GM21390 (cell line): ENCODE measurements at regions not wholly inside any gene's neighbourhood (a gene's known extent, or its start where the extent isn't known, plus 50 kb on each side); places are given as distances from the start of the nearest gene placed in this dataset.
"Not testable (repeated sequence)": the region's sequence is repeated elsewhere in the genome, so short reads cannot be mapped to it uniquely, and the experiment has no call there.

Source experiments
- ATAC-seq: cut with Tn5 transposase; IDR thresholded peaks from one replicate; pipeline ENCODE4 v1.9.1; 2021; ENCODE audit not compliant: unreplicated experiment

DNA sequence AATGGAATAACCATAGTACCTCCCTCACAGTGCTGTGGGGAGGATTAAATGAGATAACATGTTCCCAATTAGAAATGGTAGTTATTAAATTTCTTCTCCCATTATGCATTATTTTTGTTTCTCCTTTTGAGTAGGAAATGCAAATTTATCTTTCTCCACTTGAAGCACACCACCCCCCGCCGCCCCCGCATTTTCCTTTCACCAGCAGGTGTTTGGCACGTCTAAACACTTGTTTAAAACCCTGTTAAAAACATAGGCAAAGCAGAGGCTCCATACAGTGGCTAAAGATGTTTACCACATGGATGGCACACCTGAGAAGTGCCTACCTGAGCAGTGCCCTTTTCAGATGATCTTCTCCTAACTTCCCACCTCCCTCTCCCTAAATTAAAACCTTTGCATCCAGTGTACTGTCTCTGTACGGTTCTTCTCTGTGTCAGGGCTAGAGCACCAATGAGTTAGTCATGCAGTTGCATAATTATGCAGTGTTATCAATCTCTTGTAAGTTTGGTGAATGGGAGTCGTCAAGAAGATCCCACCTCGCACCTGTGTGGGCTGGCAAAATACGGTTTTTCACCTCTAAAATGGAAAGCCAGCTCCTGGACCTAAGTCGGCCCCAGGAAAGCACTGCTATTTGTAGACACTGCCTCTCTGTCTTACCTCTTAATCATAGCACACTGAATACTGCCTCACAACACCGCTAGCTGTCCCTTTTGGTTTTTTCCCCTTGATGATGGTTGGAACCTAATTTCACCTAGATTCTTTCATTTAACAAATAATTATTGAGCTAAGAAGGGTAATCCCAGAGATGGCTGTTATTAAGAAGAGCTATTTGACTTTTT is 122.0 kb downstream of the CT47B1 start:
- ATAC-seq = no peak

DNA sequence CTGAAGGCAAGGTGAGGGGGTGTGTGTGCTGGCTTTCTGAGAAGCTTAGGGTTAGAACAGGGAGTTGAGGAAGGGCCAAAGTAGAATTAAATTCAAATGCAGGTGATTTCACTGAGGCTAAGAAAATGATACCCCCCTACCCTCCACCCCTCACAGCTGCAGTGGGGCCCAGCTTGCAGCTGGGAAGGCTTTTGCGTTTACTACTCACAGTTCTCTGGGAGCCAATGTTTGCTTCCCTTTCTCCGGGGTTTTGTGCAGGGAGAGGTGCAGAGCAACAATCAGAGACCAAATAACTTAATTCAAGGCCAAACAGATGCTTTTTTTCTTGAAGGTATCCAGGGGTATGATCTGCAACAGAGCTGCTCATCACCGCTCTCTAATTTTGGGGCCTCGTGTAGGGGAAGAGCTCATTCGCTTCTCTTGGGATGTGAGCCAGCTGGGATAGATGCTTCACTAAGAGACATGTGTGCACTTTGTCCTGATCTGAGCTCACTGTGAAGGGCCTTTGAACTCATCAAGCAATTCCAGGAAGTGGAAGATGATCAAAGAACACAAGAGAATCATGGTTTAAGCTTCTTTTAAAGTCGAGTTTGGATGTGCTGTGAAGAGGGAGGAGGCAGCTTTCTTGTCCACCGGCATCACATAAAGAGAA is 122.7 kb upstream of the C1GALT1C1 start:
- ATAC-seq = no peak

DNA sequence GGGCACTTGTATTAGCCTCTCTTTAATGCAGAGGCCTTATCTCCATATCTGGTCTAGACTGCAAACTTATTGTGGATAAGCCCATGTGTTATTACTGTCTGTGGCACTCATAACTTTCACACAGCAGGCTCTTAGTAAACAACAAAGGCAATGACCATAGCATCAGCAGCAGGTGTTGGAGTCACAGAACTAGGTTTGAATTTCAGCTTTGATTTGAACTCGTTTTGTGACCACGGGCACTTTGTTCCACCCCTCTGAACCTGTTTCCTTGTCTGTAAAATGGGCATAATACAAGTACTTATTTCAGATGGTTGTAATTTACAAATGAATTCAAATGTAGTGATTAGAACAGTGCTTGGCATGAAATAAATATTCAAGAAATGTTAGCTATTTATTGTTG is 121.8 kb upstream of the C1GALT1C1 start:
- no peak for ATAC-seq

DNA sequence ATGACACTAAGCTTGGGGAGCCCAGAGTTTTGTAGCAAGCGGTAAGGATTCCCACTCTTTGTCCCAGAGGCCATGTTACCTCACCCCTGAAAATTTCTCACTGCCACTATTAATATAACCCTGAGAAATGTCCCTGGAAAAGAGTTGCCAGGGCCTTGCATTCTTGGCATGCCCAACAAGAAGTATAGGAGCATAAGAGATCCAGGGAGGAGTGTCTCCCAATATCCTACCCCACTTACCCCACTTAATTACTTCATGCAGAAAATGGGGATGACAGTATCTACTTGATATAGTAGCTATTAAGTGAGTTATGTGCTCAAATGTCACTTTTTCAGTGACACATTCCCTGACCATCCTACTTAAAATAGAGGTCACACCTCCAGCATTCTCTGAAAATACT is 120.5 kb upstream of the C1GALT1C1 start:
- ATAC-seq = no peak

DNA sequence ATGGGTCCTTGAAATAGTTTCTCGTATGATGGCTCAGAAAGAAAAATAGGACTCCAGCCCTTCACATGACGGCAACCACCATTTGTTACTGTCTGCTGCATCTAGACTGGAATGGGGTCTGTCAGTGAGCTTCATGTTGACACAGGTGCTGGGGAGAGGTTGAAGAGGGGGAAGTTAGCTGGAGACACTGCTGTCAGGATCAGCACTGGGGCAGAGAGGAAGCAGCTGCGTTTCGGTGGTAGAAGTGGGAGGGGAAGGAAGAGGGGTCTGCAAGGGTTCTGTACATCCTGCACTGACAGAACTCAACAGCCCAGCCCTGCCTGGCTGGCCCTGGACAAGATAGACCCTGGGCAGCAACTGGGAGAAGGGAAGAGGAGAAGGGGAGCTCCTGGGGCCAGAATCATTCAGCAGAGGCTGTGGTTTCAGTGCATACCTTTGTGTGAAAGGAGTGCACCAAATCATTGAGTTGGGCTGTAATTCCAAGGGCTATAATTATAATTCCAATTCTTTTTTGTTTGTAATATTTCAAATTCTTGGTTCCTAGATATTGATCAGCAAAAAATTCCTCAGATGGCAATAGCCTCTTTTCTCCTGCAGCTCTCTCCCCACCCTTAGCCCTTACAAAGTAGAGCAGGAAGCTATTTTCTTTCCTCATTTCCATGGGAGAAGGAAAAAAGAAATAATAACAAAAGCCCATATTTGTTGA is 119.4 kb upstream of the C1GALT1C1 start:
- ATAC-seq = peak; percentile 83

DNA sequence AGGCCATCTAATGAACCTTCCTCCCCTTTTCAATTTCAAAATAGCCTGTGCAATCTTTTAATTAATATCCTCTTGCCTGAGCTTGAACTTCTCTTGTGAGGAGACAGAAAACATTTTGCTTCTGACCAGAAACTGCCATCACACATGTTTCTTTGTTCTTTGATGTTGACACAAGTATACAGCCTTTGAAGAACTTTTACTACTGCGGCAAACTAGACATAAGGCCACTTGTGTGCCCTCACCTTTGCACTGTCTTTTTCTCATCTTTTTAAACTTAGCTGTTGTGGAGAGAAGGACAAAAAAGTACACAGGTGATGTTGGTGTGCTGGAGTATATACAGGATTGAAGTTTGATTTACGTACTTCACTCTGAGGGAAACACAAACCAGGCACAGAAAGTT is 116.3 kb upstream of the C1GALT1C1 start:
- ATAC-seq = no peak

DNA sequence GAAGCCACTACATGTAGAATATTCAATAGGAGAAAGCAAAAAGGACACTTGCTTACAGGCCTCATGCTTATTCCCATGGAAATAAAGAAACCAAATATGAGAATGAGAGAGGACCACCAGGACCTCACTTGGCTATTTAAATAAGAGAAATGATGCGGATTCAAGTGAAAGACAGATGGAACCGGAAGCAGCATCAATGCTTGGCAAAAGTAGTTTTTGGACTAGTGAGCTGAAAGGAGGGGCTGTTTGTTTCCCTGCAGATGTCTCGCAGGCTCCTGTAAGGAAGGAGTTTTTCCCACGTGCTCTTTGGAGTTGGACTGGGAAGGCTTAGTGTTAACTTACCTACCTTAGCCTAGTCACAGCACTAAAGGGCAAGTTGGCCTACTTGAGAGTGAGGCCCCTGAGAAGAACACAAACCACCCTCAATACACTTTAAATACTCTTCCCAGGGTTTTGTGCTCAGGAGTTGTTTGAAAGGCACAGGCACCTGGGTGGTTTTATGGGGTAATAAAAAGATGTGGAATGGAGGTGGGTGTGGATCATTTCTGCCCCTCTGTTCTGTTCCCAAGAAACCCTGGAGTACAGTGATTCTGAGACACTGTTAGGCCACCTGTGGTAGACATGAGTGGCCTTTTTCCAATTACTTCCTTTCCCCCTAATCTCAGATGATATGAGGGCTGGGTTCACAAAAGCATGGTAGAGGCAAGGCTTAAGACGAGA is 113.3 kb upstream of the C1GALT1C1 start:
- no peak for ATAC-seq

DNA sequence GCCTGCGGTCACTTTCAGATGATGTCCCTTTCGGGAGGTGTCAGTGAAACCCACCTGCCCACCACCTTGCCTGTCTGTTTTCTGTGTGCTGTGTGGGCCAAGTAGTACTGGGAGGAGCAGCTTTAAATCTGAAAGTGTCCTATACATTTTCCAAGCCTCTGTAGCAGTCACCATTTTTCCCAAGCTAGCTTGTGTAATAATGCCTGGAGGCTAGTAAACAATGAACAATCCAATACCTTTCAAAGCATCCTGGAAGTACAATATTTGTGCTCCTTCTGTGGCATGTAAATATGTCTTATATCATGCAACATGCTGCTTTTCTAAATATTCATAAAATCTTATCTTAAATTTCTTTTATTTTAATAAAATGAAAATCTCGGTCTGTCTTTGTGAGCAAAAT is 111.6 kb upstream of the C1GALT1C1 start:
- ATAC-seq = no peak

DNA sequence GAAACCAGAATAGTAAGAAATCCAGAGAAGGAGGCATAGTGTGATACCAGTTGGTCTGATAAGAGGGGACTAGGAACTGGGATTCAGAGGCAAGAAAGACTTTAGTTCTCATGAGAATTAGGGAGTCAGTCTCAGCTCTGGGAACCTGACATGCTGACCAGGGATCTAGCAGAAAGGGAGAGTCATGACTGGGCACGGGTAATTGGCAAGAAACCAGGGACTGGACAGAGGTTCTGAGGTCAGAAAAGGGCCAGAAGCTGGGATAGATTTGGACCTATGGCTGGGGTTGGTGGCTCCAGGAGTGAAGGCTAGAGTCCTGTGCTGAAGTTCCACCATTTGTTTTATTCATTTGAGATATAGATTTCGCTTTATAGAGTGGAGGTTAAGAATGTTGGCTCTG is 110.2 kb upstream of the C1GALT1C1 start:
- ATAC-seq = no peak

DNA sequence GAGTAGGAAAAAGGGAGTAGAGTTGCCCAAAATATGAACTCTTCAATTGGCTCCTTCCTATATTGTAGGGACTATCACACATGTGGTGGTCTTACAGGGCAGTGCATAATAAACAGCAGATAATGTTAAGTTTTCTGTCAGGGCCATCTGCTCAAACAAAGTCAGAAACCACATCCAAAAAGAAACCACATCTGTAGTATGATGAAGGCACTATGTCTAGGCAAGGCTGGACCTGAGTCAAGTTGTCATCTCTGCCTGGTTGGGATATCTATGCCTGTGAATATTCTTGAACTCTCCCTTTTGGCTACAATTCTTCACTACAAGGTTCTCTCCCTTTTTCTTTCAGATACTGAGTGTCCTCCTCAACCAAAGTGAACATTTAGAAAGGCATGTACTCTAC is 109.4 kb upstream of the C1GALT1C1 start:
- ATAC-seq = no peak

DNA sequence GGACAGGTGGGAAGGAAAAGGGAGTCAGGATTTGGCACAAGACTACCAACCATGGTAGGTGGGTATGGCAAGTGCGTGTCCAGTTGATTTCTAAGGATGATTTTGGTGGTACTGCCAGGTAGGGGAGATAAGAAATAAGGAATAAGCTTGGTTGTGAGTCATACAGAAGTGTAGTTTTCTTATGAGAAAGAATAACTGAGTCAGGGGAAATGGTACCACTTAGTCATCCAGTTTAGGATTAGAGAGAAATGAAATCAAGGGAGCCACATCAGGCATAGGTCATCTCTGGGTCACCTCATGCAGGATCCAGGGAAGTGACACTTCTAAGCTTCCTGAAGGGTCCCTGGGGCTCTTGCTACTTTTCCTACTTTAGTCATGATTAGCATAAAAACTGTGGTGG is 107.1 kb upstream of the C1GALT1C1 start:
- no peak for ATAC-seq

DNA sequence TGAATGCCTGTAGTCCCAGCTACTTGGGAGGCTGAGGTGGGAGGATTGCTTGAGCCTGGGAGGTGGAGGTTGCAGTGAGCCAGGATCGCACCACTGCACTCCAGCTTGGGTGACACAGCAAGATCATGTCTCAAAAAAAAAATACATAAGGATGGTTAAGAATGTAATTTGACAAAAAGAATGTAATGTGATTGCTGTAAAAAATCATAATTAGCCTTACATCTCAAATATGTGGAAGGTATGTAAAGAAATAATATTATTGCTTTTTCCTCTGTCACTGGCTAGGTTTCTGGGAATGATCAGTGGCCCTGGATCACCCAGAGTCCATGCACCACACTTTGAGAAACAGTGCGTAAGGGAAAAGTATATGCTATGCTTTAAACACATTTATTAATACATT is 106.1 kb upstream of the C1GALT1C1 start:
- no peak for ATAC-seq

DNA sequence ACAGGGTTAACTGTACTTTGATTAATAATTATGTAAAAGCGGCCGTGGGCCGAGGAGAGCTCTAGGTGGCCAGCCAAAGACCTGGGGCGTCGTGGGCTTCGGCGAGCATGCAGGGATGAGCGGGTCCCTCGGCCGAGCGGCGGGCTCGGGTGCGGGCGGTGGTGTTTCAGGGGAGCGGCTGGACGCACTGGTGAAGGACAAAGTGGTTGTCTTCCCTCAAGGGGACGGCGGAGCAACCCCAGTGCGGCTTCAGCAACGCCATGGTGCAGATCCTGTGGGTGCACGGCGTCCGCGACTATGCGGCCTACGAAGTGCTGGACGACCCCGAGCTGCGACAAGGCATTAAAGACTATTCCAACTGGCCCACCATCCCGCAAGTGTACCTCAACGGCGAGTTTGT is 103.0 kb upstream of the C1GALT1C1 start:
- ATAC-seq = no peak

DNA sequence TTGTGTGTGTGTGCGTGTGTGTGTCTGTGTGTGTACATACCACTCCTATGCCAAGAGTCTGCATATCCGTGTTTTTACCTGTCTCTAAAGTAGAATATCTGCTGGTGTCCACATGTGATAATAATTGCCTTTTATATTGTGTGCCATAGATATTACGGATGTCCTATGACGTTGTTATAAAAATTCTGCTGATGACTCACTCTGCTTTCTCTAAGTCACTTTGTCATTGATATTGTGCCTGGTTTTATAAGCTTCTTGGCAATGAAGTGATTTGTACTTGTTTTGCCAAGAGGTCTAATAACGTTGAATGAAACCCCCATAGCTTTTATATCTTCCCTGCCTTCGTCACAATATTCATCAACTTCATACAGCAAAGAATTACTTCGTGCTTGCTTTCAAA is 102.6 kb upstream of the C1GALT1C1 start:
- ATAC-seq = no peak

DNA sequence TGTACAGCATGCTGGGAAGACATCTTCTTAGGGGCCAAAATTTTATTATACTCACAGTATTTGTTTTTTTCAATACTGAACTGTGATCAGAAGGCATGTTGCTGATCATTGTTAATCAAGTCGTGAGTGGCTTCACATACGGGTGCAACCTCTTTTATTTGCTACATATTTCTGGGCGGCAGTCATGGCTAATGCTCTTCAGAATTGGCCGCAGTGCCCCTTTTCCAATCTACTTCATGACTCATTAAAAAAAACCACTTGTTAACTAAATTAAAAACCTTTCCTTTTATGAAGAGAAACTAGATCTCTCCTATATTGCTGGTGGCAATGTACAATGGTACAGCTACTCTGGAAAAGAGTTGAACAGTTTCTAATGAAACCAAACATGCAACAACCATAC is 101.5 kb upstream of the C1GALT1C1 start:
- ATAC-seq = no peak

DNA sequence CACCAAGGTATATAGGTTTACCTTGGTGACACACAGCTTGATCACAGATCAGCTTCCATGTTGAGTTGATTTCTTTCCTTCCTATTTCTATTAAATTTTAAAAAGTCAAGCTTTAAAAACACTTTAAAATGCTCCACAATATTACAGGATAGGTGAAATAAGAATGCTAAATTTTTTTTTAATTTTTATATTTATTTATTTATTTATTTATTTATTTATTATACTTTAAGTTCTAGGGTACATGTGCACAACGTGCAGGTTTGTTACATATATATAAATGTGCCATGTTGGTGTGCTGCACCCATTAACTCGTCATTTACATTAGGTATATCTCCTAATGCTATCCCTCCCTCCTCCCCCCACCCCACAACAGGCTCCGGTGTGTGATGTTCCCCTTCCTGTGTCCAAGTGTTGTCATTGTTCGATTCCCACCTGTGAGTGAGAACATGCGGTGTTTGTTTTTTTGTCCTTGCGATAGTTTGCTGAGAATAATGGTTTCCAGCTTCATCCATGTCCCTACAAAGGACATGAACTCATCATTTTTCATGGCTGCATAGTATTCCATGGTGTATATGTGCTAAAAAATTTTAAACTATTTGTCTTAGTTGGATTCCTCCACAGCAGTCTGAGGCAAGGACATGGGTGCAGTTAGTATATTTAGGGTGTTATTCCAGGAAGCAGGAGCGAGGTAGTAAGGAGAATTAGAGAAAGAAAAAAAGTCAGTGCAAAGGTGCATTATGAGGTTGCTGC is 99.8 kb upstream of the C1GALT1C1 start:
- not testable (repeated sequence) for ATAC-seq

DNA sequence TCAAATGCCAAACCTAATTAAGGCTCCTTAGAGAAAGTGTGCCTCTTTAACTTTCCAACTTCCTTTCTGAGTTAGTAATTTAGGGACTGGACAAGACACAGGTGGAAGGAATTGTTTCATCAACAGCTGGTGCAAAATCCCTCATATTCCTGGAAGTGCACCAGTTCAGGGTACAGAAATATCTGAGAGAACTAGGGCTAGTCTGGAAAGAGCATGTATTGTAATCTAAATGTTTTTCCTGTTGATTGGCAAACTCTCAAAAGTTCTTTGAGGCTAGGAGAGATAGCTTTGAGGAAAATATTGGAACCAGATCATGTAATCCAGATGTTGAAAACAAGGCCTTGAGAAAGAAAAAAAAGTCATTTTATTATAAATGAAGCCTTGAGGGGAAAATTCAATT is 98.1 kb upstream of the C1GALT1C1 start:
- ATAC-seq = no peak

DNA sequence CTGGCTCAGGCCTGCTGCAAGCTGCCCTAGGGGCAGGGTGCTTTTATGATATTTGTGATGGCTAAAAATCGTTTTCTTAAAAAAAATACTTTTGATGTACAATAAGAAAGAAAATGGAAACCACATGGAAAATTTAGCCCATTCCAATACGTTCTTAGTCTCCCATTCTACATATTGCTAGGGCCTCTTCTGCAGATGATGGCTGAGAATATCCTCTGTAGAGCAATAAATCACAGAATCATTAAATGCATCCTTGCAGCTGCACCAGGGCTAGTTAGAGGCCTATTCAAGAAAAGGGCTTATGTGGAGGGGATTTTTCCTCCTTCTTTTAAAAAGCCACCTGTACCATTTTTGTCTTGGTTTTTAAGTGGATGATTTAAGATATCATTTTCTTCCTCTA is 97.6 kb upstream of the C1GALT1C1 start:
- ATAC-seq = no peak

DNA sequence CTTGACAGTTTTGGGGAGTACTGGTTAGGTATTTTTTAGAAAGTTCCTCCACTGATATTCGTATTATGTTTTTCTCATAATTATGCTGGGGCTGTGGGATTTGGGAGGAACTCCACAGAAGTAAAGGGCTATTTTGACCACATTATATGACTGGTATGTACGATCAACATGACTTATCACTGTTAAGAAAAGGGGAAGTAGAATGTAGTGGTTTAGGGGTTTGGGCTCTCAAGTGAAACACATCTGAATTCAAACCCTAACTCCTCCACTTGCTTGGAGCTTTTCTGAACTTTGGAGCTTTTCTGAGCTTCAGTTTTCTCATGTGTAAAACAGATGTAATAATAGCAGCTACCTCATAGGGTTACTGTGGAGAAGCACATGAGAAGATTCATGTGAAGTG is 96.4 kb upstream of the C1GALT1C1 start:
- ATAC-seq = peak; percentile 99

DNA sequence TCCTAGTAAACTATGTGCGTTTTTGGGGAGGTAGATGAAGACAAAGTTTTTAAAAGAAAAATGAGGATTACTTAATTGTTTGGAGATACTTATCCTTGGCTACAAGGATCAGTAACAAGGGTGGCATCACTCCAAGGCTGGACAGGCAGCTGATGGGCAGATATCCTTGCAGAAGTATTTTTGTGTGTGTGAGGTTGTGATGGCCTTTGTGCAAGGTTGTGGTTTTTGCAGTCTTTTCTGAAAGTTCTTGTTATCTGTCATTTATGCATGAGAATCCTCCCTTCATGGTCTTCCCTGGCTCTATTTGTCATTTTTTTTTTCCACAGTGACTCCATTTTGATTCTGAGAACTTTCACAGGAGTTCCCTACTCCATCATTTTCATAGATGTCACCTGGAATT is 96.0 kb upstream of the C1GALT1C1 start:
- ATAC-seq = no peak

DNA sequence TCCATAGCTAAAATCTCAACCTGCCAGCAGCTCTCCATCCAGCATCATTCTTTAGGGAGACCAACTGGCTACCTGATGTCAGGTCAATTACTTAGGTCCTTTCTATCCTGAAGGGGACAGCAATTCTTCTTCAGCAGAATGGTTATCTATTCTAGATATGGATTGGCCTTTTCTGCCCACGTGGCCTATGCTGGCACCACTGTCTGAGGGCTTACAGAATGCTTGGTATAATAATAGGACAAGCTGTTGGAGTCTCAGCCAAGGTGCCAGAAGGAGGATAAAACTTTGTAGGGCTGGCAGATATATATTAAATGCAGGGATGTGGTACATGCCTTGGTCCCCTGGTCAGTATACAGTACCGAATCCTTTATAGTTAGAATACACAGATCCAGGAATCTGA is 89.8 kb upstream of the C1GALT1C1 start:
- no peak for ATAC-seq
